HG03097 (cell line): ENCODE measurements at regions not wholly inside any gene's neighbourhood (a gene's known extent, or its start where the extent isn't known, plus 50 kb on each side); places are given as distances from the start of the nearest gene placed in this dataset.

Experiments
- ATAC-seq: cut with Tn5 transposase; IDR thresholded peaks from one replicate; pipeline ENCODE4 v1.9.1; 2021; ENCODE audit not compliant: unreplicated experiment, low FRiP score

GRCh38 chr10:44673245-44673983, 237.7 kb upstream of the TMEM72 start:
- ATAC-seq, result no peak

GRCh38 chr10:44674536-44675386, 236.4 kb upstream of the TMEM72 start:
- no peak for ATAC-seq

GRCh38 chr10:44675387-44675874, 235.7 kb upstream of the TMEM72 start:
- no peak for ATAC-seq

GRCh38 chr10:44680764-44681163, 230.4 kb upstream of the TMEM72 start:
- no peak for ATAC-seq

GRCh38 chr10:44682507-44682906, 228.6 kb upstream of the TMEM72 start:
- ATAC-seq, result no peak

- ATAC-seq, result no peak
Observed at GRCh38 chr10:44684661-44685060, 226.5 kb upstream of the TMEM72 start.

GRCh38 chr10:44685220-44685619, 225.9 kb upstream of the TMEM72 start:
- ATAC-seq, result no peak

GRCh38 chr10:44685747-44686146, 225.4 kb upstream of the TMEM72 start:
- no peak for ATAC-seq

GRCh38 chr10:44689368-44689767, 221.8 kb upstream of the TMEM72 start:
- ATAC-seq, result no peak

- no peak for ATAC-seq
Observed at GRCh38 chr10:44696496-44696895, 214.6 kb upstream of the TMEM72 start.

GRCh38 chr10:44697116-44697515, 214.0 kb upstream of the TMEM72 start:
- ATAC-seq, result no peak

- no peak for ATAC-seq
Observed at GRCh38 chr10:44702531-44702930, 208.6 kb upstream of the TMEM72 start.

GRCh38 chr10:44703241-44704155, 207.6 kb upstream of the TMEM72 start:
- no peak for ATAC-seq

- ATAC-seq, result no peak
Observed at GRCh38 chr10:44704616-44705015, 206.5 kb upstream of the TMEM72 start.

- no peak for ATAC-seq
Observed at GRCh38 chr10:44706745-44707144, 204.4 kb upstream of the TMEM72 start.

- no peak for ATAC-seq
Observed at GRCh38 chr10:44713307-44713706, 197.8 kb upstream of the TMEM72 start.

- ATAC-seq, result no peak
Observed at GRCh38 chr10:44714451-44714850, 196.7 kb upstream of the TMEM72 start.

- ATAC-seq, result no peak
Observed at GRCh38 chr10:44715136-44715535, 196.0 kb upstream of the TMEM72 start.

GRCh38 chr10:44716470-44717015, 194.6 kb upstream of the TMEM72 start:
- no peak for ATAC-seq

GRCh38 chr10:44723082-44723481, 188.1 kb upstream of the TMEM72 start:
- ATAC-seq, result no peak
